CD4-positive, alpha-beta T cell (primary cell): ENCODE measurements at regions not wholly inside any gene's neighbourhood (a gene's known extent, or its start where the extent isn't known, plus 50 kb on each side); places are given as distances from the start of the nearest gene placed in this dataset.

Experiments used
- ATAC-seq: fragments of 200-7000 bp; cut with Tn5 transposase; one replicate; pipeline ENCODE4 v1.10.0; 2022; ENCODE audit warnings: mild to moderate bottlenecking; ENCODE audit not compliant: poor library complexity
- CTCF ChIA-PET: fragments of 350-600 bp; sonication (Branson Sonifier 250); formaldehyde crosslinking; loops from one replicate; lab custom pipeline; 2021; ENCODE audit warnings: antibody characterized with exemption, inconsistent platforms; lab: Charles Lee
- POLR2A ChIA-PET: fragments of 350-600 bp; sonication (Branson Sonifier 250); formaldehyde crosslinking; loops from one replicate; lab custom pipeline; 2021; ENCODE audit warnings: antibody characterized with exemption, inconsistent platforms; lab: Charles Lee
- DNase-seq, 14 experiments: peaks; one replicate each; pipeline ENCODE4 v3.0.0-alpha.2; 2013 to 2020; ENCODE audit warnings: mixed read lengths in 2 of 14
- H3K27ac ChIP-seq, 2 donors: one replicate each; pipeline versions ENCODE4 v1.5.1 to v1.7.0; 2013; ENCODE audit warnings: low read length in 2 of 2, low read depth in 1 of 2, mild to moderate bottlenecking in 1 of 2
- H3K27me3 ChIP-seq, 2 experiments: 1 replicate in 1 of 2; 2 replicates in 1 of 2; pipeline versions ENCODE4 v1.6.1 to v1.7.0; 2013; ENCODE audit warnings: low read length in 2 of 2, control low read depth in 1 of 2, mild to moderate bottlenecking in 1 of 2, moderate library complexity in 1 of 2; ENCODE audit not compliant: insufficient read depth in 2 of 2, control insufficient read depth in 1 of 2
- H3K36me3 ChIP-seq: one replicate; pipeline ENCODE4 v1.6.1; 2013; ENCODE audit warnings: low read length, control low read depth; ENCODE audit not compliant: insufficient read depth
- H3K4me1 ChIP-seq: one replicate; pipeline ENCODE4 v1.6.1; 2013; ENCODE audit warnings: low read length, control low read depth; ENCODE audit not compliant: insufficient read depth
- H3K4me3 ChIP-seq: one replicate; pipeline ENCODE4 v1.5.1; 2013; ENCODE audit warnings: mild to moderate bottlenecking, low read length, moderate library complexity
- H3K9me3 ChIP-seq, 2 experiments: 1 replicate in 1 of 2; 2 replicates in 1 of 2; pipeline versions ENCODE4 v1.6.1 to v1.7.0; 2013; ENCODE audit warnings: low read length in 2 of 2, mild to moderate bottlenecking in 2 of 2, control low read depth in 1 of 2, moderate library complexity in 1 of 2; ENCODE audit not compliant: control insufficient read depth in 1 of 2, insufficient read depth in 1 of 2
- H3K27ac Mint-ChIP-seq: one replicate; pipeline ENCODE4 v1.8.0; 2020; ENCODE audit warnings: mixed read lengths
- H3K27me3 Mint-ChIP-seq: one replicate; pipeline ENCODE4 v1.8.0; 2021; ENCODE audit warnings: mixed read lengths
- H3K36me3 Mint-ChIP-seq: one replicate; pipeline ENCODE4 v1.8.0; 2021; ENCODE audit warnings: low read depth, mixed read lengths
- H3K4me1 Mint-ChIP-seq: one replicate; pipeline ENCODE4 v1.8.0; 2021; ENCODE audit warnings: low read depth, mixed read lengths
- H3K4me3 Mint-ChIP-seq: one replicate; pipeline ENCODE4 v1.8.0; 2020; ENCODE audit warnings: mild to moderate bottlenecking, mixed read lengths
- H3K9me3 Mint-ChIP-seq: one replicate; pipeline ENCODE4 v1.8.0; 2020; ENCODE audit warnings: mixed read lengths
- CTCF ChIP-seq: fragments of 200-600 bp; IDR thresholded peaks from one replicate; pipeline ENCODE4 v1.8.0; 2022; ENCODE audit warnings: antibody characterized with exemption, mild to moderate bottlenecking
- intact Hi-C, 2 experiments: fragments of 100-400 bp; cut with DNase I in 1 of 2; cut with micrococcal nuclease in 1 of 2; formaldehyde crosslinking; loops; one replicate each; pipeline versions ENCODE4 v1.15.1 to v1.9.0; 2023 to 2025; cut with DNase I, micrococcal nuclease

- Mint-ChIP-seq H3K9me3 (no peaks in the 10 kb centered on the region), H3K36me3 (no peaks in the 10 kb centered on the region), H3K4me1 (no peaks in the 10 kb centered on the region), H3K4me3 (no peak overlapping the region), H3K27me3 (no peaks in the 10 kb centered on the region), H3K27ac (no peak overlapping the region)
- Histone ChIP-seq H3K36me3 (no peaks in the 10 kb centered on the region), H3K27me3 (no peaks in the 10 kb centered on the region), H3K9me3 (peaks cover 0 to 5% of the 10 kb centered on the region in 2 experiments), H3K27ac (no peak overlapping the region), H3K4me3 (no peak overlapping the region), H3K4me1 (no peaks in the 10 kb centered on the region)
- ATAC-seq (no peak), DNase-seq (no peak)
- intact Hi-C loops, result no loop called here
- CTCF ChIA-PET, result interaction anchor here (0.6 kb wide), 1 partner anchor 1664 kb away, joined by 3 read pairs; no protein-coding TSS in a partner anchor
- no peak for TF ChIP-seq CTCF
- POLR2A ChIA-PET, result no interaction called here
These were observed 93.5 kb downstream of the NAB1 start for GRCh38 chr2:190742431-190742830.

- Mint-ChIP-seq H3K27me3 (no peaks in the 10 kb centered on the region), H3K27ac (no peak overlapping the region), H3K9me3 (no peaks in the 10 kb centered on the region), H3K4me3 (no peak overlapping the region), H3K36me3 (no peaks in the 10 kb centered on the region), H3K4me1 (no peaks in the 10 kb centered on the region)
- DNase-seq (no peak), ATAC-seq (no peak)
- Histone ChIP-seq H3K27ac (no peak overlapping the region), H3K4me1 (no peaks in the 10 kb centered on the region), H3K4me3 (no peak overlapping the region), H3K27me3 (no peaks in the 10 kb centered on the region), H3K9me3 (peaks cover 0 to 5% of the 10 kb centered on the region in 2 experiments), H3K36me3 (no peaks in the 10 kb centered on the region)
- POLR2A ChIA-PET, result no interaction called here
- intact Hi-C loops, result no loop called here
- CTCF ChIA-PET, result interaction anchor here (1.6 kb wide), 1 partner anchor 22 kb away, joined by 3 read pairs; no protein-coding TSS in a partner anchor
- no peak for TF ChIP-seq CTCF
These were observed 95.2 kb downstream of the NAB1 start for GRCh38 chr2:190744041-190744440.

DNA sequence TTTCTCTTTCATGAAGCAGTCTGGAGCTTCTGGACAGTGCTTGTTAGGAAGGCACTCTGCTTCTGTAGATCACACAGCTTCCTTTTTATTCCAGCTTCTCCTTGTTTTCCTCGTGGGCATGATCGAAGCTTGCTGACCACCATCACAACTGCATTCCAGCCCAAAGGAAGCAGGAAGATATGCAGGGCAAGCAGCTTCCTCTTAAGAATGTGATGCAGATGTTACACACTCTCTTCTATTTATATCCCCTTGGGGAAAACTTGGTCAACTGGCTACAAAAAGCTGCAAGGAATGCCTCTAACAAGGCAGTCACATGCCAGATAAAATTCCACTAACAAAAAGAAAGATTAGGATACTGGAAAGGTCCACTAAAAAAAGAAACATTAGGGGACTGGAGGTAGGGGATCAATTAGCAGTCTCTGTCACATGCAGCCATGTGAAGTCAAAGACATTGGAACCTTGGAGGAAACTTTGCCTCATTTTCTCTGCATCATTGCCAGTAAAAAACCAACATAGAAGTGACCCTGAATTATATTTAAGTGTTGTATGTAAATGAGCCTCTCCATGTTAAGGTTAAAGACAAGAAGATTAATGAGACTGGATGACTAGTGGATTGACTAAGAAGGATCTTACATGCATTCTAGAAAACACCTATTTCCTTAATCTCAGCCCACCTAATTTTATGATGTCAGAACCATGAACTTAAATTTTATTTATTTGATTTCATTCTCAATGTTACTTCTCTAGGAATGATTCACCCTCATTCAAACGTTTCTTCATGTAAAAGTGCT is 98.3 kb downstream of the NAB1 start:
- Histone ChIP-seq H3K4me3 (no peak overlapping the region), H3K27ac (no peak overlapping the region), H3K9me3 (peaks cover 0 to 5% of the 10 kb centered on the region in 2 experiments), H3K36me3 (no peaks in the 10 kb centered on the region), H3K27me3 (no peaks in the 10 kb centered on the region), H3K4me1 (no peaks in the 10 kb centered on the region)
- ATAC-seq (no peak), DNase-seq (no peak)
- no peak for TF ChIP-seq CTCF
- no peaks in the 10 kb centered on the region for H3K27me3 Mint-ChIP-seq
- H3K4me3 Mint-ChIP-seq, result no peak overlapping the region
- no peaks in the 10 kb centered on the region for H3K4me1 Mint-ChIP-seq
- POLR2A ChIA-PET, result no interaction called here
- H3K27ac Mint-ChIP-seq, result no peak overlapping the region
- H3K36me3 Mint-ChIP-seq, result no peaks in the 10 kb centered on the region
- CTCF ChIA-PET, result no interaction called here
- intact Hi-C loops, result no loop called here
- H3K9me3 Mint-ChIP-seq, result no peaks in the 10 kb centered on the region
